GM19025 (cell line): ENCODE measurements at regions not wholly inside any gene's neighbourhood (a gene's known extent, or its start where the extent isn't known, plus 50 kb on each side); places are given as distances from the start of the nearest gene placed in this dataset.
"Not testable (repeated sequence)": the region's sequence is repeated elsewhere in the genome, so short reads cannot be mapped to it uniquely, and the experiment has no call there.

Experiments
- ATAC-seq: cut with Tn5 transposase; IDR thresholded peaks from one replicate; pipeline ENCODE4 v1.9.1; 2021; ENCODE audit warnings: mild to moderate bottlenecking, low read depth, moderate library complexity; ENCODE audit not compliant: unreplicated experiment

DNA sequence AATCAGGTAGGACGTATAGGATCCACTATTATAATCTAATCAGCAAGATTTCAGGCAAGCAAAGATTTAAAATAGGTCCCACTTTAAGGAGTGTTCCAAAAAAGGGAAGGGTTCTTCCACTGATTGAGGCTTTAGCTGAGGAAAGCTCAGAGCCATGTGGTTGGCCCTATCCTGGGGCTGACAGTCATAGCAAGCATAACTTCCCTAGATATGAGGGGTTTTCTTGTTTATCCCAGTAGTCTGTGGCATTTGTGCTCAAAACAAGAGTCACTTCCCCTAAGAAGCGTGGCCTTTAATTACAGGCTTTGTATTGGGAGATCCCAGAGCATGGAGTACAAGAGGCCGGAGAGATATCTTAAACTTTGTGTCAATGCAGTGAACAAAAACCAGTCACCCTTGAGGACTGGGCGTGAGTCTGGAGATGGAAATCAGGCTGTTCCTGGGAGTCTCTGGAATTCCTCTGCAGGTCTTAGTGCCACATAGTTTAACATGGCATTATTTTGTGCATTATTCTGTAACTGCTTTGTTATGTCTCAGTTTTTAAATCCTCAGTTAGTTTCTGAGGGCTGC lies 136.9 kb upstream of the FBXO11 start:
- no peak for ATAC-seq

DNA sequence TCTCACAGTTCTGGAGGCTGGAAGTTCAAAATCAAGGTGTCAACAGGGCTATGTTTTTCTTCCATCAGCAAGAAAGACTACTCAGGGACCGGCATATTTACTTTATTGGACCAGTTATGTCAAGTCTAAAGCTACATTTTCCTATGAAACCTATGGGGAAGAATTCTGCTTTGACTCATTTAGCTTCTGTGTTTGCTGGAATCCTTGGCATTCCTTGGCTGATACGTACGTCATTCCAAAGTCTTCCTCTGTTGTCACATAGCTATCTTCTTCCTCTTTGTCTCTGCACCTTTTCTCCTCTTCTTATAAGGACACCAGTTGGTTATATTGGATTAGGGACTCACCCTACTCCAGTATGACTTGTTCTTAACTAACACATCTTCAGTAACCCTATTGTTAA lies 137.4 kb upstream of the FBXO11 start:
- ATAC-seq: no peak

DNA sequence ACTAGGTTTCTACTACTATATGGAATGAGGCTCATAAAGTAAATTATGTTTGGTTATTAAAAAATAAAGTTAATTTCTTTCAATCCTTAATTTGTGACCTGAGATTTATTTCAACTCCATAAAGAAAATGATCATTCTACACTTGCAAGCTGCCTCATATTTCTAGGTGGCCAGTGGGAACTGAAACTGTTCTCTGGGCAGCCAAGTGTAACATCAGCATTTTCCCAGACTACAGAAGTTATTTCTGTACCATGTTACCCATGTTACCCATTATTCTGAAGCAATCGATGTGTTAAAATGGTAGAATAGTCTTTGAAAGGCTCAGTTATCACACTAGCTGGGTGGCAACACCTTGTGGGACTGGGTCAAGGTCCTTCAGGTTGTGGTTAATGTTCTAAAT lies 139.3 kb upstream of the FBXO11 start:
- no peak for ATAC-seq

DNA sequence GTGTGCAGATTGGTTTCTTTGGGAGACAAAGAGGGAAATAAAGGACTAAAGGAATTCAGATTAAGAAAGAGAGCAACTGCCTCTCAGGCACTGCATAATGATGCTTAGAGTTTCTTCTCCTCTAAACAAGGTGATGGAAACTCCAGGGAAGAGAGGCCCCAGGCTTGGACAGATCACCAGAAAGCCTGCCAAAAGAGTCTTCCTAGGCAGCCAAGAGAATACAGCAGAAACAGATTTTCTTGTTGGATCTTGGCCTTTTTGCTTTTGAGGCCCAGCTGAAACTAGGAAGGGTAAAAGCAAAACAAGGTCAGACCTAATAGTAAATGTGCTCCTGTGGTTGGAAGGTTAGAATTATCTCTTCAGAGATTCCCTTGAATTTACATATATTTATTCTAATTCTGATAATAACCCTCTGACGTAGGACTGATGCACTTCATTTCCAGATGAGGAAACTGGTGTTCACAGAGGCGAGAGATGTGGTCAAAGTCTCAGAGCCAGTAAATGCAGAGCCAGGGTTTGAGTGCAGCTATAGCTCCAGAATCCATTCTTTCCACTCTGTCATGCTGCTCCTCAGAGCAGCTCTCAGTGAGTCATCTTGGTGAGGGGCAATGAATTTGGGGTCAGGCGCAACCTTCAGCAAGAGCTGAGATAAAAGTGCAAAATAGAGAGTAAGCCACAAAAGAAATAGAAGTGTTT lies 142.3 kb upstream of the FBXO11 start:
- ATAC-seq: no peak

DNA sequence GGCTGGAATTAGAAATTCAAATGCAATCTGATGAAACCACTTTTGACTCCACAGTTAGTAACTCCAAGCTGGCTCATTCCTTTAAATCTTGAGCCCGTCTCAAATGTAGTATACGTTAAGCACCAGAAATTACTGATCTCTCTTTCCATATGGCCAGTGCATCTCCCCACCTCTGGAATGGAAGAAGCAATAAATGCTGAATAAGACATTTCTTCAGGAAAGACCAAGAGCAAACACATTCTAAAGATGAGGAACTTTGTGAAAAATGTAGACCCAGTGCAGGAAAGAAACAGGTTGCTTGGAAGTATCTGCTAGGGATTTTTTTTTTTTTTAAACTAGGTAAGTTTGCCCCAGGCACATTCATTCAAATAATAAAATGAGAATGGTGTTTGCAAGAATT lies 143.1 kb upstream of the FBXO11 start:
- ATAC-seq: no peak

DNA sequence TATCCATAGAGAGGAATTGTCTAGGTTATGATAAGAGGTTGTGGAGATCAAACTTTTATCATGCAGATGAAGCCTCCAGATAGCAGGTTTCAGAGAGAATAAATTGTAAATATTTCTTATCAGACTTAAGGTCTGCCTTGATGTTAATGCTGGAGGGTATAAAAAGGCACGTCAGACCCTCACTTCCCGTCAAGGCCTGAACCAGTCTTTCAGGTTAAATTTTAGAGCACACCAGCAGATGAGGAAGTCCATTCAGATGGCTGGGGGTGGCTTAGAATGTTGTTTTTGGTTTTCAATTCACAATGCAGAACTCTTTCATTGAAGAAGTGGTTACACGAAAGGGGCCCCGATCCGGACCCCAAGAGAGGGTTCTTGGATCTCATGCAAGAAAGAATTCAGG lies 144.4 kb upstream of the FBXO11 start:
- ATAC-seq: no peak

DNA sequence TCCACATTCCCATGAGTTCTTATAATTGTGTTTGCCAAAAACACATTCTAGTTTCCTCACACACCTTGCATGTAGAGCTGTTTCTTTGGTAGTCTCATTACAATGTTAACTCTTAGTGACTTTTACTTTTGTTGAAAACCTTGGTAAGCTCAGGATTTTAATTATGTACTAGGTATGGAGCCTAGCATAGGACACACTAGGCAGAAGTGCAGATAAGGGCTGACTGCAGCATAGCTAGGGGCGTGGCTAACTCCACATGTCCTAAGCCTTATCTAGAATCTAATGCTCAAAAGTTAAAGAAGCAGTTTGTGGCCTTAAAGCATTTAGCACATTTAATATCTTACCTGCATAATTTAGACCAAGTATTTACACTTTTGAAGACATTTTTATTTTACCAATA lies 153.7 kb upstream of the FBXO11 start:
- ATAC-seq: no peak

DNA sequence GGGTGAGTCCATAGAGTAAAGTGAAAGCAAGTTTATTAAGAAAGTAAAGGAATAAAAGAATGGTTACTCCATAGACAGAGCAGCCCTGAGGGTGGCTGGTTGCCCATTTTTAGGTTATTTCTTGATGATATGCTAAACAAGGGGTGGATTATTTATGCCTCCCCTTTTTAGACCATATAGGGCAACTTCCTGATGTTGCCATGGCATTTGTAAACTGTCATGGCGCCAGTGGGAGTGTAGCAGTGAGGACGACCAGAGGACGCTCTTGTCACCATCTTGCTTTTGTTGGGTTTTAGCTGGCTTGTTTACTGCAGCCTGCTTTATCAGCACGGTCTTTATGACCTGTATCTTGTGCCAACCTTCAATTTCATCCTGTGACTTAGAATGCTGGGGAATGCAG lies 155.4 kb upstream of the FBXO11 start:
- ATAC-seq: not testable (repeated sequence)

DNA sequence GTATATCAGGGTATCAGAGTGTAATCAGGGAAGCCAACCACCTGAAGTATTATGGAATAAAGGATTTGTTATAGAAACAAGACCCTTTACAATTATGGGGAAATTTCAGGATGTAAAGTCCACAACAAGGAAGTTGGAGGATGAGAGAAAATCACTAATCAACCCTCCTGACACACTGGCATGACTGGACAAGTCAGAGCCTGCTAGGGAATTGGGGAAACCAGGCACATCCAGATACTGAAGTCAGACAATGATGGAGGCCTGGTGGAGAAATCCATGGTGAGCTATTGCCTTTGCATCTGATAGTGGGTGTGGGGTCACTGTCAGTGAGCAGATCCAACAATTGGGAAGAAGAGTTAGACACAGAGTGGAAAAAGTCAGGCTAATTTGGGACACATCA lies 158.8 kb upstream of the FBXO11 start:
- no peak for ATAC-seq

DNA sequence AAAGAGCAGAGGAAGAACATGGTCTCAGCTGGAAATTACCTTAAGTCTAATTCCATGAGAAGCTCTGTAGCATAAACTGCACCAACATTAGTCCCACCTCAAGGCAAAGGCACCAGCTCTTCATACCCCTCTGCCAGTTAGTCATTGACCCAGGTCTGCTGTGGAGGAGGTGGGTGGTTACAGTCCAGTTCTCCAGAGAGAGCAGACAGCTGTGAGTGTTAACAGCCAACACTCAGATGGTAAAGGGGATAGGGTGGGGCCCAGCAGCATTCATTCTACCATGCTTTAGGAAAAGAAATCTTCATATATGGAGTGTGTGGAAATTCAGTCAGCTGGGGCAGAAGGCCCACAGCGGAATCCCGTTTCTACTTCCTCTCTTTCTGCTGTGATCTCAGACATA lies 159.7 kb upstream of the FBXO11 start:
- ATAC-seq: no peak

DNA sequence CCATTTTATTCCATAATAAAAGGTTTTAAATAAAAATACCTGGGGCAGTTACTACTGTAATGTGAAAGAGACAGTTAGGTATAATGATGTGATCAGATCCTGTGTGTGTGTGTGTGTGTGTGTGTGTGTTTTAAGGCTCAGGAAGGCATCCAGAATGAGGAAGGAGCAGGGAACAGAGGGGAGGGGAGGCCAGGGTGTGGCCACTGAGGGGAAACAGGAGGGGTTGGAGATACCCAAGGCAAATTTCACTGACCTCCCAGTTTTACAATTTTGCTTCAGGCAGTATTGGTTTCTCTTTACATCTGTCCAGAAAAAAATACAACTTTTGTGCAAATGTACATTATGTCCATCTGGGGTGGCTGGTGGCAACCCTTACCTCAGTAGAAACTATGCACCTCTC lies 163.5 kb upstream of the FBXO11 start:
- ATAC-seq: no peak

DNA sequence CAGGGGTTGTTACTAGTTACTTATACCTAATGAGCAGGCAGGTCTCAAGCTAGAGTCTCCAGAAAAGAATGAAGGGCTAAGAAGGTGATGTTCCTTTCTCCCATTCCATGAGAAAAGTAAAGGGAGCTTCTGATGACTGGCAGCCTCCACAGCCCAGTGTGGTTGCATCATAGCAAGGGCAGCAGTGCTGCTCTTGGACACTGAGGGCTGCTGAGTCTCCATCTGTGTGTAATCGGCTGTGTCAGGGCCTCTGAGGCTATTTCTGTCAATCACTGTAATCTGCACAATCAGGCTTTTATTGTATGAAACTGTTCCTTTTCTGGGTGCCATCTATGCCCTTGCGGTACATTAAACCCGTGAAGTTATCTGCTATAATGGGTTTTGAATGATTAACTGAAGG lies 164.1 kb upstream of the FBXO11 start:
- no peak for ATAC-seq

DNA sequence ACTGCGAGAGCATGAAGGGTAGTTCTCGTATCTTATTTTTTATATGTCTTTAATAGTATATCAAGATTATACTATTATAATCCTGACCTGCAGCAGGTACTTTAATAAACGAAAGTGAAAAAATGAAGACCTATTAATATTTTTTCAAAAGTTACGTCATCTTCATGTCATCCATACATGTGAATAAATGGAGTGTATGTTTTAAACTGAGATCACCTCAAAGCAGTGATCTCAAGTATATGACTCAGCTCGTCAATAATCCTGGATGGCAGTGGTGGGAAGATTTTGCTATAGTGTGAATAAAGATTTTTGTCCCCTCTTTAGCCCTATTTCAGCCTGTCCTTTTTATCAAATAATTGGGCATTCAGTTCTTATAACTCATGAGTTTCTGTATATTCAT lies 166.3 kb upstream of the FBXO11 start:
- ATAC-seq: no peak

DNA sequence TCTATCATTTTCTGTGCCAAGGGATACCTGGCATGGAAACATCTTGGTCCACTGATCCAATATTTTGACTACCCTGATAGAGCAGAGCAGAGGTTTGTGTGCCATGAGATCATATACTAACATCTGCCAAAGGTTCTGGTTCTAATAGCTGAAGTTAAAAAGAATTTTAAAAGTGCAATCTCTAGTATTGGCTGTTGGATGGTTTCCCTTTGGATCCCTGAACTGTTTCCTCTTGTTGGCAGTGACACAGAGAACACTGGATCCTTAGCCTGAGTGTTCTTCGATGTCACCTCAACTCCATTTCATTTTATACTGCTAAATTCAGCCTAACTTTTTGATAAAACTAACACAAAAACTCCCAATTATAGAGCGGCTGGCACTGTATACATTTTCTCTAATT lies 169.3 kb upstream of the FBXO11 start:
- ATAC-seq: no peak

DNA sequence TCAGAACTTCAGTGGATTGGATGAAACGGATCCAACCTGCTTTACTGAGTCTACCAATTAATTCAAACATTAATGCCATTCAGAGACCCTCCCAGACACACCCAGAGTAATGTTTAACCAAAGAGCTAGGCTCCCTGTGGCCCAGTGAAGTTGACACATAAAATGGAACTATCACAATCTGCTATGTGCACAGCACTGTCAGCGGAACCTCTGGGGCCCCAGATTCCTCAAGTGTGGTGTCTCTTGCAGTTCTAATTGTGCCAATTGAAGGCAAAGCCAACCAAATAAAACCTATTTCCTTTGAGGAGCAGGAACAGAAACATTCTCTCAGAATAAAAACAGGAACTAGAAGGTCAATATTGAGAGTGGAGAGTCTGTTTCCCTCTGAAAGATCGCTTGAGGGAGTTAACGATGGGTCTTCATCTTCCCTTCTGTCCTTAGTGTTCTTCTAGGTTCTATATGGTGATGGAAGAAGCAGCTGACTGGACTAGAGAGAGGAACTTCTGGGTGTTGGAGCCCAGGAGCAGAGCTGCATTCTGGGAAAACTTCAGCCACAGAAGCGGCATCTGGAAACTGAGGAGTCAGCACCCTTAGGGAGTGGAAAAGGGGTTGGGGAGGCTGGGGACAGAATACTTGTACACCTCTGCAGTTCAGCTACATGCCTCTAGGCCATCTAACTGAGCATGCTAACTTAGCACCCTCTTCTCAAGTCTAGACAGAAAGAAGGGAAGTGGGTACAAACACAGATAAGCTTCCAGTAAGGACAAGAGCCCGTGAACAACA lies 174.4 kb upstream of the FBXO11 start:
- no peak for ATAC-seq

DNA sequence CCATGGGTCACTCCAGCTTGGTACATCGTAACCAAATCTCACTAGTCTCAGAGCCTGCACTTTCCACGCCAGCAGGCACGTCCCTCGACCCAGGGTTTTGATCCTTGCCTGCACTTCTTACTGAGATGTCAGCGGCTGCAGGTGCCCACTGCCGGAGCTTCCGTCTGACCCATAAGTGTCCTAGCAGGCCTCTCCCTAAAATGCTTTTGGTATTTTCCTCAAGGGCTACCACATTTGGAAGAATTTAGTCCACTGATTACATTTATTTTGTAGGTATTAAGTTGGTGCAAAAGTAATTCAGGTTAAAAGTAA lies 175.0 kb upstream of the FBXO11 start:
- no peak for ATAC-seq

DNA sequence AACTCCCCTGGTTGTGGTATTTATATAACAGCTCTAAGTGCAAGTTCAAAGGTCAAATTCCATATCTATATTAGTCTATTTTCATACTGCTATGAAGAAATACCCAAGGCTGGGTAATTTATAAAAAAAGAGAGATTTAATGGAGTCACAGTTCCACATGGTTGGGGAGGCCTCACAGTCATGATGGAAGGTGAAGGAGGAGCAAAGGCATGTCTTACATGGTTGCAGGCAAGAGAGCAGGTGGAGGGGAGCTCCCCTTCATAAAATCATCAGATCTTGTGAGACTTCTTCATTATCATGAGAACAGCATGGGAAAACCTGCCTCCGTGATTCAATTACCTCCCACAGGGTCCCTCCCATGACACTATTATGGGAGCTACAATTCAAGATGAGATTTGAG lies 179.6 kb upstream of the FBXO11 start:
- no peak for ATAC-seq

DNA sequence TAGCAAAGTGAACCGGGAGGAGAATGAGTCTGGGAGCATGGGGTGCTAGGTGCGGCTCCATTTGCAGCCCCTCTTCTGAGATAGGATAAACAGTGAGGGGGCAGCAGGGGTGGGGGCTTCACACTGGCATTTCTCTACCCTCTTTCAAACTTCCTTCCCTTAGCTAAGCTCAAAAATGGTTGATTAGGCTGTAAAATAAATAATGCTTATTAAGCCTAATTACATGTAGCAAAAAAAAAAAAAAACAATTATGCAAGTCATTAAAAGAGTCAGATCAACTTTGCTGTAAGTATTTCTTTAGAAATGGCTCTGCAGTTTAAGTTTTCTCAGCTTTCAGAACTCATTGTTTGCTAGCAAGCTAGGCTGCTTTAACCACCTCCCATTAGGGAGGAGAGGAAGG lies 182.7 kb upstream of the FBXO11 start:
- ATAC-seq: no peak

DNA sequence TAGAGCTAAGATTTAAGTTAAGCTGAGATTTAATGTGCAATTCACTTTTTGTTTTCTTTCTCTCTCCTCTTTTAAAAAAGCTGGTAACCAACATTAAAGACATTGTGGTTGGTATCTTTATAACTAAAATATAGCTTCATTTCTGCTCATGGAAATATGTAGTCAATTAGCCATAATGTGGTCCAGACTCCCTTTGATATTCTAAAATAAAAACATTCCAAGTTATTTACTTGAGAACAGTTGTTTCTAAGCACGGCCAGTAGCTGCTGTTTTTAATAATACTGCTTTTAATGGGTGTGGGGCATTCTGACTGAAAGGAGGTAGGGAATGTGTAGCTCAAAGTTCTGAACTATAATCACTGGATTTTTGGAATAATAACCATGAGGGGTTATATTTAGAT lies 183.3 kb upstream of the FBXO11 start:
- ATAC-seq: no peak

DNA sequence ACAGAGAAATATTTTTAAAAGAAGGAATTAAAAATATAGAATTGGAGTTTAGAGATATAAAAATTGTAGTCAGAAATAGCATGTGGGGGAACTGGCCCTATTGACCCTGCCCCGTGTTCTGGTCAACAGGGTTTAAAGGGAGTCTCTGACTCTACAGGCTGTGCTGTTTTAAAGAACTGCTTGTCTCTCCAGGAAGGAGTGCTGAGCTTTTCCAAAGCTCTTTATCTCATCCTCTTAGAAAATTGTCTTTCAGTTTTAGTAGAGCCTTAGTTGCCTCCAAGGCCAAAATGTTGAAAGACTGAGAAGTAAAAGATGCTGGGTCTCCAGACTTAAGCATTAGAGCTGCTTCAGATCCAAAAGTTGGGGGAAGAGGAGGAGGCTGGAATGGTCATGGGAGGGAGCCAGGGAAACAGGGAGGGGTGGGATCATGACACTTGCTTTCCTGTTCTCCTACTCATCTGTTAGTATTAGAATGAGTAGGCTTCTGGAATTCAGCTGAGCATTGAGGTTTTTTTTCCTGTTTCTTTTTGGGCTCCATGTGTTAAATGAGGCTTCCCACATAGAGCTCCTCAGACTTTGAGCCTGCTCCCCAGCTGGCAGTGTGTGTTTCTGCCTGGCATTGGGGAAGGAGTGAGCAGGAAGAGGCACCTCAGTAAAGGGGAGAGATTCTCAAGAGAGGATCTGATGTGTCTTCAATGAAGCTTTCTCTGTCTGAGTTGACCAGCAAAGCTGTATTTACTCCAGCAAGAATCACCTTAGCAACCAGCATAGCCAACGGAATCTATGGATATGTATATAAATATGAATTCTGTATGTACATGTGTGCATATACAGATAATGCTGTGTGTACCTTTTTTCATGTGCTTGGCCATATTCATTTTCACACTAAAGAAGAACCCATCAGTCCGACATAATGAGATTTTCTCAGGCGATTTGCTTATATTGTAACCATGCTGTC lies 186.8 kb upstream of the FBXO11 start:
- ATAC-seq: no peak

DNA sequence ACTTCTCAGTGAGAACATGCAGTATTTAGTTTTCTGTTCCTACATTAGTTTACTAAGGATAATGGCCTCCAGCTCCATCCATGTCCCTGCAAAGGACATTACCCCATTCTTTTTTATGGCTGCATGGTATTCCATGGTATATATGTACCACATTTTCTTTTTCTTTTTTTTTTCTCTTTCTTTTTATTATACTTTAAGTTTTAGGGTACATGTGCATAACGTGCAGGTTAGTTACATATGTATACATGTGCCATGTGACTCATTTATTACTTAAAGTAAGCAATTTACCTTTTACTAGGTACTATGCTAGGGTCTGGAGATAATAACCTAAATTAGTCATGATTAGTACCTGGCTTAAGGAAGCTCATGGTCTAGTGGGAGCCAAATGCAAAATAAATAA lies 190.5 kb upstream of the FBXO11 start:
- ATAC-seq: not testable (repeated sequence)
